Glutamatergic neuron (in vitro differentiated cells): ENCODE measurements at regions not wholly inside any gene's neighbourhood (a gene's known extent, or its start where the extent isn't known, plus 50 kb on each side); places are given as distances from the start of the nearest gene placed in this dataset.

Experiments
- DNase-seq: peaks from one replicate; pipeline ENCODE4 v3.0.0; 2022
- H3K27ac Mint-ChIP-seq: one replicate; pipeline ENCODE4 v1.8.0; 2020; ENCODE audit warnings: mild to moderate bottlenecking, mixed read lengths, inconsistent platforms; ENCODE audit not compliant: unreplicated experiment
- H3K27me3 Mint-ChIP-seq: one replicate; pipeline ENCODE4 v1.8.0; 2020; ENCODE audit warnings: mild to moderate bottlenecking, moderate library complexity, mixed read lengths, inconsistent platforms; ENCODE audit not compliant: unreplicated experiment
- H3K36me3 Mint-ChIP-seq: one replicate; pipeline ENCODE4 v1.8.0; 2020; ENCODE audit warnings: mild to moderate bottlenecking, mixed read lengths, inconsistent platforms; ENCODE audit not compliant: unreplicated experiment
- H3K4me1 Mint-ChIP-seq: one replicate; pipeline ENCODE4 v1.8.0; 2020; ENCODE audit warnings: mild to moderate bottlenecking, low read depth, mixed read lengths, inconsistent platforms; ENCODE audit not compliant: unreplicated experiment
- H3K4me3 Mint-ChIP-seq: one replicate; pipeline ENCODE4 v1.8.0; 2020; ENCODE audit warnings: mild to moderate bottlenecking, mixed read lengths, inconsistent platforms; ENCODE audit not compliant: unreplicated experiment
- H3K9me3 Mint-ChIP-seq: one replicate; pipeline ENCODE4 v1.8.0; 2020; ENCODE audit warnings: mild to moderate bottlenecking, moderate library complexity, mixed read lengths, inconsistent platforms; ENCODE audit not compliant: unreplicated experiment
- TF ChIP-seq, protein P1 (sequence below): fragments of 200-600 bp; sonication (generic); IDR thresholded peaks from one replicate; pipeline ENCODE4 v1.5.0; 2021; ENCODE audit not compliant: partially characterized antibody, unreplicated experiment

DNA sequence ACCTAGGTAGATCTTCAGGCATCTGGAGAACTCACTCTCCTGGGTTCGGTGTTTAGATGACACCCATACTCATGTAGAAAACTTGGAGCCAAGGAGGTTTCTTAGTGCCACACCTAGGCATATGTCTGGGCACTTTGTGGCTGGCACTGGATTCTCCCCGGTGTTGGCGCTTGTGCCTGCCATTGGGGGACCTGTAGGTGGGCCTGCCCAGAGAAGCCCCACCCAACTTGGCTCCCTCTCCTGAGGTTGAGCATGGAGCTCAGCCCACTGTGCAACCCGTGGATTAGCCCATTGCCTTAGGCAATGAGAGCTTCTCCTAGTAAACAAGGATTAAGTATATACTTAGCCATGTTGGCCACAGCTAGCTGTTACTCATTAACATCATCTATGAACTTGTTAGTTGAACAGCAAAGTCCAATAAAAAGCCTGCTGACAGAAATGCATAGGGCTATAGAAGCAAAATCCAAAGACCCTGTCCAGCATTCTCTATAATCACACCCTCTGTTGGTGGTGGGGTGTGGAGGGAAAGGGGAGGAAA, 335.5 kb upstream of the CHORDC1 start:
- Mint-ChIP-seq H3K9me3 (no peaks in the 10 kb centered on the region), H3K36me3 (no peaks in the 10 kb centered on the region), H3K4me1 (no peaks in the 10 kb centered on the region), H3K27ac (no peak overlapping the region), H3K27me3 (no peaks in the 10 kb centered on the region), H3K4me3 (no peak overlapping the region)
- TF ChIP-seq, protein P1, sequence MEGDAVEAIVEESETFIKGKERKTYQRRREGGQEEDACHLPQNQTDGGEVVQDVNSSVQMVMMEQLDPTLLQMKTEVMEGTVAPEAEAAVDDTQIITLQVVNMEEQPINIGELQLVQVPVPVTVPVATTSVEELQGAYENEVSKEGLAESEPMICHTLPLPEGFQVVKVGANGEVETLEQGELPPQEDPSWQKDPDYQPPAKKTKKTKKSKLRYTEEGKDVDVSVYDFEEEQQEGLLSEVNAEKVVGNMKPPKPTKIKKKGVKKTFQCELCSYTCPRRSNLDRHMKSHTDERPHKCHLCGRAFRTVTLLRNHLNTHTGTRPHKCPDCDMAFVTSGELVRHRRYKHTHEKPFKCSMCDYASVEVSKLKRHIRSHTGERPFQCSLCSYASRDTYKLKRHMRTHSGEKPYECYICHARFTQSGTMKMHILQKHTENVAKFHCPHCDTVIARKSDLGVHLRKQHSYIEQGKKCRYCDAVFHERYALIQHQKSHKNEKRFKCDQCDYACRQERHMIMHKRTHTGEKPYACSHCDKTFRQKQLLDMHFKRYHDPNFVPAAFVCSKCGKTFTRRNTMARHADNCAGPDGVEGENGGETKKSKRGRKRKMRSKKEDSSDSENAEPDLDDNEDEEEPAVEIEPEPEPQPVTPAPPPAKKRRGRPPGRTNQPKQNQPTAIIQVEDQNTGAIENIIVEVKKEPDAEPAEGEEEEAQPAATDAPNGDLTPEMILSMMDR: no peak
- no peak for DNase-seq

DNA sequence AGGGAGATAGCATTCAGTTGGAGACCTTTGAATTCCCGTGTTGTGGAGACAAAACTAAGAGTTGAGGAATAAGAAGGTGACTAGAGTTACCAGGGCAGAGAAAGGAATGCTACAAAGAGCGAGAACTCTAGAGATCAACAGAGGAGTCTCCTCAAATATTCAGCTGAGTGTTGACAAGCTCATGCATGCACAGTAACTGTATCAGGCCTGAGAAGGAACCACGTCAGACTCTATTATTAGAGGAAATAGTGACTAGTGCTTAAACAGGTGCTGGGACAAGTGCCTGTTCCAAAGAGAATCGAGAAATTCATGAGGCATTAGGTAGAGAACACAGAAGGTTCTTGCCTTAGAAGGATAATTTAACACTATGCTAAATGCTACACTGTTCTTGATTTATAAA, 333.8 kb upstream of the CHORDC1 start:
- Mint-ChIP-seq H3K27me3 (no peaks in the 10 kb centered on the region), H3K4me1 (no peaks in the 10 kb centered on the region), H3K9me3 (no peaks in the 10 kb centered on the region), H3K4me3 (no peak overlapping the region), H3K27ac (no peak overlapping the region), H3K36me3 (no peaks in the 10 kb centered on the region)
- TF ChIP-seq, protein P1: no peak
- DNase-seq: no peak

DNA sequence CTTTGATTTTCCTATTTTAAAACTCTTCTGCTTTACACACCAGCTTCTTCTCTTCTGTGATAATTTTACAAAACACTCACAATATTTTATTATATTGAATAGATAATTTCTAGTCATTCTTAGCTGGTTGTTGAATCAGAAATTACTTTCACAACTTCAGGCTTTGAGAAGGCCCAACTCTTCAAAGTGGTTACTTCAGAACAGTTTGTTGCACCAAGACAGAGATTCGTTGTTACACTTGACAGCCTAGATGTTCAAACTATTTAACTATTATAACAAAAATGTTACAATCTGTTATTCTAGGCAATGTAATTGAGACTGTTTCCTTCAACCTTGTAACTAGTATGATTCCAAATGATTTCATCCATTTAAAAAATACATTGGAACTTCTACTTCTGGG, 333.2 kb upstream of the CHORDC1 start:
- no peaks in the 10 kb centered on the region for H3K27me3 Mint-ChIP-seq
- TF ChIP-seq, protein P1: no peak
- H3K27ac Mint-ChIP-seq: no peak overlapping the region
- no peaks in the 10 kb centered on the region for H3K4me1 Mint-ChIP-seq
- no peaks in the 10 kb centered on the region for H3K9me3 Mint-ChIP-seq
- H3K36me3 Mint-ChIP-seq: no peaks in the 10 kb centered on the region
- no peak overlapping the region for H3K4me3 Mint-ChIP-seq
- DNase-seq: no peak

DNA sequence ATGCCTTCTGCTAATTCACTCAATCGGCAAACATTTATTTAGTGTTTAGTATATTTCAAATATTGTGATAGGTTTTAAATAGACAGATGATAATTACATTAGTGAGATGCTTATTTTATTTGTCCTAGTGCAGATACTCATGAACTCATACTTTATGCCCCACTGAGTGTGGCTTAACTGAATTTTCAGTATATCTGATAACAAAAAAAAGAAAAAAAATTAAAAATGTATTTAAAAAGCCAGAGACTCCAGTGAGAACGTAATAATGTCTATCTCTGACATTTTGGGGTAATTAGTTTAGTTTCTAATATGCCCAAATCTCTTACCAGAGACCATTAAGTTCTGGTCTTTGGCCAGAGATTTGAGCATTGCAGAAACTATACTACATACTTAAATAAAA, 332.6 kb upstream of the CHORDC1 start:
- H3K4me1 Mint-ChIP-seq: no peaks in the 10 kb centered on the region

DNA sequence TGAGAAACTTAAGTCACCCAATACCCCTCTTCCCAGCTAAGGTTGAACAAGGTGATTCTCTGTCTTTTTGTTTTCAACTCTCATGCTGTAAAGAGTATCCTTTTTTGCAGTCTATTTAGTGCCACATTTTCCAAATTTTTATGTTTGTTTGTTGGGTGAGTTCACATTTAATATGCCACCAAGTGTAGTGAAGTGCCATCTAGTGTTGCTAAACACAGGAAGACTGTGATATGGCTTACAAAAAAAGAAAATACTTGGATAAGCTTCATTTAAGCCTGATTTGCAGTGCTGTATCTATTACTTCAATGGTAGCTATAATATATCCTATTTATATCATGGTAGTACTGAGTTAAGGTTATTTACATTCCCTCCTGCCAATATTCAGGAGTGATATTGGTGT, 319.2 kb upstream of the CHORDC1 start:
- H3K9me3 Mint-ChIP-seq: no peaks in the 10 kb centered on the region
- H3K4me1 Mint-ChIP-seq: no peaks in the 10 kb centered on the region
- H3K36me3 Mint-ChIP-seq: no peaks in the 10 kb centered on the region
- TF ChIP-seq, protein P1: no peak
- no peak overlapping the region for H3K27ac Mint-ChIP-seq
- H3K4me3 Mint-ChIP-seq: no peak overlapping the region
- no peaks in the 10 kb centered on the region for H3K27me3 Mint-ChIP-seq
- no peak for DNase-seq

More for the DNA sequence above, 332.6 kb upstream of the CHORDC1 start:
- Mint-ChIP-seq H3K27ac (no peak overlapping the region), H3K36me3 (no peaks in the 10 kb centered on the region), H3K9me3 (no peaks in the 10 kb centered on the region), H3K27me3 (no peaks in the 10 kb centered on the region), H3K4me3 (no peak overlapping the region)
- DNase-seq: no peak
- TF ChIP-seq, protein P1: no peak
